H9 (cell line): ENCODE measurements at regions not wholly inside any gene's neighbourhood (a gene's known extent, or its start where the extent isn't known, plus 50 kb on each side); places are given as distances from the start of the nearest gene placed in this dataset.

Experiments
- DNase-seq: peaks from one replicate; pipeline ENCODE4 v3.0.0-alpha.2; 2017
- H2AFZ ChIP-seq: one replicate; pipeline ENCODE4 v1.6.1; 2013; ENCODE audit warnings: mild to moderate bottlenecking, low read length, control low read depth, moderate library complexity
- H2AK5ac ChIP-seq: 2 replicates; pipeline ENCODE4 v1.6.1; 2013; ENCODE audit warnings: low read length, control low read depth, mixed read lengths; ENCODE audit not compliant: insufficient read length
- H2BK120ac ChIP-seq: one replicate; pipeline ENCODE4 v1.6.1; 2013; ENCODE audit warnings: low read depth, mild to moderate bottlenecking, low read length, control low read depth, inconsistent platforms; ENCODE audit not compliant: poor library complexity, severe bottlenecking
- H2BK12ac ChIP-seq: 2 replicates; pipeline ENCODE4 v1.6.1; 2013; ENCODE audit warnings: low read length, control low read depth, mixed read lengths, low read depth; ENCODE audit not compliant: insufficient read length
- H2BK15ac ChIP-seq: 2 replicates; pipeline ENCODE4 v1.6.1; 2013; ENCODE audit warnings: low read depth, low read length, control low read depth
- H2BK20ac ChIP-seq: one replicate; pipeline ENCODE4 v1.6.1; 2013; ENCODE audit warnings: low read depth, mild to moderate bottlenecking, low read length, control low read depth, inconsistent platforms; ENCODE audit not compliant: poor library complexity, severe bottlenecking
- H2BK5ac ChIP-seq: 2 replicates; pipeline ENCODE4 v1.6.1; 2013; ENCODE audit warnings: low read length, control low read depth, mixed read lengths; ENCODE audit not compliant: insufficient read length
- H3K14ac ChIP-seq: 2 replicates; pipeline ENCODE4 v1.6.1; 2013; ENCODE audit warnings: low read length, control low read depth; ENCODE audit not compliant: insufficient read depth
- H3K18ac ChIP-seq: 2 replicates; pipeline ENCODE4 v1.6.1; 2013; ENCODE audit warnings: low read depth, mild to moderate bottlenecking, mixed read lengths, low read length, control low read depth; ENCODE audit not compliant: insufficient read length
- H3K23ac ChIP-seq: 2 replicates; pipeline ENCODE4 v1.6.1; 2013; ENCODE audit warnings: low read length, control low read depth, mixed read lengths, low read depth; ENCODE audit not compliant: insufficient read length
- H3K23me2 ChIP-seq: 2 replicates; pipeline ENCODE4 v1.6.1; 2013; ENCODE audit warnings: low read depth, mild to moderate bottlenecking, mixed read lengths, low read length, control low read depth; ENCODE audit not compliant: insufficient read length, poor library complexity, severe bottlenecking
- H3K27ac ChIP-seq: 2 replicates; pipeline ENCODE4 v1.5.1; 2013; ENCODE audit warnings: low read length, control low read depth, mixed read lengths, low read depth; ENCODE audit not compliant: insufficient read length
- H3K27me3 ChIP-seq: 2 replicates; pipeline ENCODE4 v1.6.1; 2013; ENCODE audit warnings: low read length, control low read depth, inconsistent platforms; ENCODE audit not compliant: insufficient read depth
- H3K4ac ChIP-seq: 2 replicates; pipeline ENCODE4 v1.6.1; 2013; ENCODE audit warnings: low read depth, mild to moderate bottlenecking, control low read depth, inconsistent platforms, low read length, moderate library complexity
- H3K4me1 ChIP-seq: 2 replicates; pipeline ENCODE4 v1.6.1; 2013; ENCODE audit warnings: low read length, control low read depth, inconsistent platforms; ENCODE audit not compliant: insufficient read depth
- H3K4me2 ChIP-seq: 2 replicates; pipeline ENCODE4 v1.6.1; 2013; ENCODE audit warnings: low read length, control low read depth, mixed read lengths; ENCODE audit not compliant: insufficient read length, insufficient read depth
- H3K56ac ChIP-seq: 2 replicates; pipeline ENCODE4 v1.6.1; 2013; ENCODE audit warnings: low read depth, mild to moderate bottlenecking, mixed read lengths, low read length, control low read depth; ENCODE audit not compliant: insufficient read length
- H3K79me1 ChIP-seq: 2 replicates; pipeline ENCODE4 v1.6.1; 2013; ENCODE audit warnings: low read depth, mild to moderate bottlenecking, moderate library complexity, low read length, control low read depth, inconsistent platforms; ENCODE audit not compliant: insufficient read depth, poor library complexity, severe bottlenecking
- H3K79me2 ChIP-seq: 2 replicates; pipeline ENCODE4 v1.6.1; 2013; ENCODE audit warnings: low read length, control low read depth, inconsistent platforms; ENCODE audit not compliant: insufficient read depth
- H3K9ac ChIP-seq: 2 replicates; pipeline ENCODE4 v1.6.1; 2013; ENCODE audit warnings: low read length, control low read depth, mixed read lengths; ENCODE audit not compliant: insufficient read length; ENCODE audit errors: extremely low read depth
- H3K9me3 ChIP-seq: one replicate; pipeline ENCODE4 v1.6.1; 2013; ENCODE audit warnings: low read depth, low read length, inconsistent platforms; ENCODE audit not compliant: control insufficient read depth
- H3T11ph ChIP-seq: one replicate; pipeline ENCODE4 v1.6.1; 2013; ENCODE audit warnings: mild to moderate bottlenecking, low read length, control low read depth, inconsistent platforms
- H4K20me1 ChIP-seq: one replicate; pipeline ENCODE4 v1.6.1; 2013; ENCODE audit not compliant: control insufficient read depth, insufficient read length, insufficient read depth
- H4K5ac ChIP-seq: 2 replicates; pipeline ENCODE4 v1.6.1; 2013; ENCODE audit warnings: low read depth, mild to moderate bottlenecking, mixed read lengths, low read length, control low read depth; ENCODE audit not compliant: insufficient read length
- H4K8ac ChIP-seq: replicated peaks from 2 replicates; pipeline ENCODE4 v1.6.1; 2013; ENCODE audit warnings: low read length, control low read depth, mixed read lengths, low read depth; ENCODE audit not compliant: insufficient read length
- H4K91ac ChIP-seq: 2 replicates; pipeline ENCODE4 v1.6.1; 2013; ENCODE audit warnings: low read depth, mild to moderate bottlenecking, moderate library complexity, mixed read lengths, low read length, control low read depth; ENCODE audit not compliant: insufficient read length
- H3K27ac Mint-ChIP-seq, 3 experiments: 2 replicates in 2 of 3; 3 replicates in 1 of 3; pipeline ENCODE4 v1.8.0; 2020 to 2021; ENCODE audit warnings: mixed read lengths in 3 of 3, mild to moderate bottlenecking in 1 of 3, moderate library complexity in 1 of 3
- H3K27me3 Mint-ChIP-seq: 2 replicates; pipeline ENCODE4 v1.8.0; 2021; ENCODE audit warnings: low read depth, mild to moderate bottlenecking, moderate library complexity, mixed read lengths
- H3K36me3 Mint-ChIP-seq, 3 experiments: 2 replicates in 2 of 3; 3 replicates in 1 of 3; pipeline ENCODE4 v1.8.0; 2020 to 2021; ENCODE audit warnings: low read depth in 3 of 3, mixed read lengths in 3 of 3; ENCODE audit not compliant: insufficient read depth in 1 of 3
- H3K4me1 Mint-ChIP-seq, 2 experiments: 2 replicates each; pipeline ENCODE4 v1.8.0; 2020; ENCODE audit warnings: mixed read lengths in 2 of 2
- H3K4me3 Mint-ChIP-seq, 2 experiments: 2 replicates in 1 of 2; 3 replicates in 1 of 2; pipeline ENCODE4 v1.8.0; 2020 to 2021; ENCODE audit warnings: mild to moderate bottlenecking in 2 of 2, mixed read lengths in 2 of 2, moderate library complexity in 1 of 2
- H3K9me3 Mint-ChIP-seq, 2 experiments: 2 replicates in 1 of 2; 3 replicates in 1 of 2; pipeline ENCODE4 v1.8.0; 2020; ENCODE audit warnings: mild to moderate bottlenecking in 2 of 2, mixed read lengths in 2 of 2, moderate library complexity in 1 of 2
- WGBS: extraction: QIAGEN DNeasy Blood & Tissue Kit; methylation state at CpG from one replicate; pipeline ENCODE4 v1.1.7; 2013; ENCODE audit warnings: missing lambda C conversion rate, low lambda C conversion rate, mixed read lengths; ENCODE audit not compliant: insufficient read length; ENCODE audit errors: extremely low coverage; 5-methylcytosine and 5-hydroxymethylcytosine counted together
- TF ChIP-seq, protein P1 (sequence below): fragments of 200-600 bp; sonication (generic); conservative IDR thresholded peaks from 3 replicates; pipeline ENCODE4 v1.8.0; 2021; ENCODE audit warnings: antibody characterized with exemption, mild to moderate bottlenecking

DNA sequence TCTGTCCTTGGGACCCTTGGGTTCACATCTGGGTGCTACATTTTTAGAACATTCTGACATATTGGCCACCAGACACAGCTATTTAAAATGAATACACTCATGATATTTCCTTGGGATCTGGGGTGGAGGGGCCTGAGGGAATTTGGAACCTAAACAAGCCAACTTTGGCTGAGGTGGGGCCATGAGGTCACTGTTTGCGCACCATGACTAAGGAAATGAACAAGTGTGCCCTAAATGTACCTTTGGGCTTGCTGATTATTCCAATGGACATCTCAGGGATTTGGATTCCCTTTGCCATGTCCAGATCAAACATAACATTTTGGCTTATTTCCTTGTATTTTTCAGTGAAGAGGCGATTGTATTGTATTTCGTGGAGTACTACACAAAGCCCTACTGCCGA, 80.5 kb upstream of the SEC11C start:
- H3T11ph ChIP-seq = no peak overlapping the region
- H3K79me1 ChIP-seq = no peaks in the 10 kb centered on the region
- no peaks in the 10 kb centered on the region for H3K79me2 ChIP-seq
- no peak overlapping the region for H2BK5ac ChIP-seq
- H2AK5ac ChIP-seq = no peak overlapping the region
- no peak overlapping the region for H3K27ac ChIP-seq
- H3K27me3 ChIP-seq = no peaks in the 10 kb centered on the region
- no peak overlapping the region for H2BK120ac ChIP-seq
- H2BK15ac ChIP-seq = no peak overlapping the region
- no peak overlapping the region for H3K9ac ChIP-seq
- H3K4ac ChIP-seq = no peak overlapping the region
- DNase-seq = no peak
- Mint-ChIP-seq H3K9me3 (no peaks in the 10 kb centered on the region; a peak in 1 of 5 replicates), H3K27me3 (no peaks in the 10 kb centered on the region), H3K4me1 (peaks cover 5 to 7% of the 10 kb centered on the region in 2 experiments; a peak in 3 of 4 replicates), H3K36me3 (no peaks in the 10 kb centered on the region), H3K27ac (no peak overlapping the region), H3K4me3 (no peak overlapping the region)
- no peaks in the 10 kb centered on the region for H4K20me1 ChIP-seq
- no CpG with 5 or more reads among the region's 4 CpGs for WGBS
- no peak overlapping the region for H2AFZ ChIP-seq
- H4K5ac ChIP-seq = no peak overlapping the region
- no peak overlapping the region for H3K18ac ChIP-seq
- no peak overlapping the region for H3K56ac ChIP-seq
- no peak overlapping the region for H3K23ac ChIP-seq
- H4K91ac ChIP-seq = no peak overlapping the region
- no peaks in the 10 kb centered on the region for H3K9me3 ChIP-seq
- H3K4me2 ChIP-seq = no peak overlapping the region
- H3K14ac ChIP-seq = no peak overlapping the region
- no peak overlapping the region for H4K8ac ChIP-seq
- no peaks in the 10 kb centered on the region for H3K4me1 ChIP-seq
- no peak overlapping the region for H2BK12ac ChIP-seq
- H2BK20ac ChIP-seq = no peak overlapping the region
- H3K23me2 ChIP-seq = no peaks in the 10 kb centered on the region
- TF ChIP-seq, protein P1, sequence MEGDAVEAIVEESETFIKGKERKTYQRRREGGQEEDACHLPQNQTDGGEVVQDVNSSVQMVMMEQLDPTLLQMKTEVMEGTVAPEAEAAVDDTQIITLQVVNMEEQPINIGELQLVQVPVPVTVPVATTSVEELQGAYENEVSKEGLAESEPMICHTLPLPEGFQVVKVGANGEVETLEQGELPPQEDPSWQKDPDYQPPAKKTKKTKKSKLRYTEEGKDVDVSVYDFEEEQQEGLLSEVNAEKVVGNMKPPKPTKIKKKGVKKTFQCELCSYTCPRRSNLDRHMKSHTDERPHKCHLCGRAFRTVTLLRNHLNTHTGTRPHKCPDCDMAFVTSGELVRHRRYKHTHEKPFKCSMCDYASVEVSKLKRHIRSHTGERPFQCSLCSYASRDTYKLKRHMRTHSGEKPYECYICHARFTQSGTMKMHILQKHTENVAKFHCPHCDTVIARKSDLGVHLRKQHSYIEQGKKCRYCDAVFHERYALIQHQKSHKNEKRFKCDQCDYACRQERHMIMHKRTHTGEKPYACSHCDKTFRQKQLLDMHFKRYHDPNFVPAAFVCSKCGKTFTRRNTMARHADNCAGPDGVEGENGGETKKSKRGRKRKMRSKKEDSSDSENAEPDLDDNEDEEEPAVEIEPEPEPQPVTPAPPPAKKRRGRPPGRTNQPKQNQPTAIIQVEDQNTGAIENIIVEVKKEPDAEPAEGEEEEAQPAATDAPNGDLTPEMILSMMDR = no peak
